ENCODE measurements at regions not wholly inside any gene's neighbourhood (a gene's known extent, or its start where the extent isn't known, plus 50 kb on each side); places are given as distances from the start of the nearest gene placed in this dataset.

DNA sequence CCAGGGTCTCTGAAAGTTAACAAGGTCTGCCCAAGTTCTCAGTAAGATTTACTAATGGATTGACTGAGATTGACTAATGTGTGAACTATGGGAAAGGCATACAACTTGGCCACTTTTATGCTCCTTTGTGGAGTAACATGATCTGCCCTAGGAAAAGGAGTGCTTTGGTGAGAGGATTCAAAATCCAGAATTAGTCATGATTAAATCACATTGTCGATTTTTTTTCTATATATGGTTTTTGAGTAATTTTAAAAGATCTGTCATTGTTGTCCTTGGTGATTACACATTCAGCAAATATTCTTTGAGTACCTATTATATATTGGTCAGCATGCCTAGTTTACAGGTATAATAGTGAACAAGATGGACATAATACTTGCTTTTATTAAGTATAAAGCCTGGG lies 147.7 kb upstream of the SYT10 start:
- no peak for TF ChIP-seq CTCF (tag by site-specific recombination; IDR thresholded peaks at IDR 0.05)
- TF ChIP-seq ZNF529 (tag by site-specific recombination; IDR thresholded peaks at IDR 0.05; ENCODE audit: insufficient replicate concordance): no peak
- TF ChIP-seq, protein P1, sequence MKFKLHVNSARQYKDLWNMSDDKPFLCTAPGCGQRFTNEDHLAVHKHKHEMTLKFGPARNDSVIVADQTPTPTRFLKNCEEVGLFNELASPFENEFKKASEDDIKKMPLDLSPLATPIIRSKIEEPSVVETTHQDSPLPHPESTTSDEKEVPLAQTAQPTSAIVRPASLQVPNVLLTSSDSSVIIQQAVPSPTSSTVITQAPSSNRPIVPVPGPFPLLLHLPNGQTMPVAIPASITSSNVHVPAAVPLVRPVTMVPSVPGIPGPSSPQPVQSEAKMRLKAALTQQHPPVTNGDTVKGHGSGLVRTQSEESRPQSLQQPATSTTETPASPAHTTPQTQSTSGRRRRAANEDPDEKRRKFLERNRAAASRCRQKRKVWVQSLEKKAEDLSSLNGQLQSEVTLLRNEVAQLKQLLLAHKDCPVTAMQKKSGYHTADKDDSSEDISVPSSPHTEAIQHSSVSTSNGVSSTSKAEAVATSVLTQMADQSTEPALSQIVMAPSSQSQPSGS (tag by site-specific recombination; IDR thresholded peaks at IDR 0.05; ENCODE audit: low read depth): no peak
- TF ChIP-seq, protein P2, sequence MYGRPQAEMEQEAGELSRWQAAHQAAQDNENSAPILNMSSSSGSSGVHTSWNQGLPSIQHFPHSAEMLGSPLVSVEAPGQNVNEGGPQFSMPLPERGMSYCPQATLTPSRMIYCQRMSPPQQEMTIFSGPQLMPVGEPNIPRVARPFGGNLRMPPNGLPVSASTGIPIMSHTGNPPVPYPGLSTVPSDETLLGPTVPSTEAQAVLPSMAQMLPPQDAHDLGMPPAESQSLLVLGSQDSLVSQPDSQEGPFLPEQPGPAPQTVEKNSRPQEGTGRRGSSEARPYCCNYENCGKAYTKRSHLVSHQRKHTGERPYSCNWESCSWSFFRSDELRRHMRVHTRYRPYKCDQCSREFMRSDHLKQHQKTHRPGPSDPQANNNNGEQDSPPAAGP (tag by site-specific recombination; IDR thresholded peaks at IDR 0.05): no peak
- no peak for TF ChIP-seq ZNF155 (tag by site-specific recombination; IDR thresholded peaks at IDR 0.05)
- no peak for TF ChIP-seq ZFP69B (tag by site-specific recombination; IDR thresholded peaks at IDR 0.05)
